AG04450 (cell line): ENCODE measurements at regions not wholly inside any gene's neighbourhood (a gene's known extent, or its start where the extent isn't known, plus 50 kb on each side); places are given as distances from the start of the nearest gene placed in this dataset.

Source experiments
- CTCF ChIA-PET: fragments of 300-600, 350-600 bp; formaldehyde crosslinking; extraction: SDS; loops from one replicate; lab custom pipeline; 2022; ENCODE audit warnings: antibody characterized with exemption, inconsistent platforms; lab: Charles Lee
- POLR2A ChIA-PET: fragments of 350-600 bp; formaldehyde crosslinking; extraction: SDS; loops from one replicate; lab custom pipeline; 2021; ENCODE audit warnings: antibody characterized with exemption, inconsistent platforms; lab: Yijun Ruan, JAX
- DNase-seq: peaks from one replicate; pipeline ENCODE4 v3.0.0-alpha.2; 2011; ENCODE audit warnings: low read depth, low spot score
- H3K27ac ChIP-seq: one replicate; pipeline ENCODE4 v1.5.1; 2012; ENCODE audit warnings: low read depth, low read length, control low read depth
- H3K27me3 ChIP-seq: one replicate; pipeline ENCODE4 v1.6.0; 2012; ENCODE audit warnings: low read length; ENCODE audit not compliant: control insufficient read depth, insufficient read depth
- H3K4me3 ChIP-seq: 2 replicates; pipeline ENCODE4 v1.5.1; 2011; ENCODE audit warnings: mild to moderate bottlenecking, low read depth, low read length, control low read depth
- H3K9me3 ChIP-seq: 2 replicates; pipeline ENCODE4 v1.5.1; 2012; ENCODE audit warnings: low read length; ENCODE audit not compliant: control insufficient read depth, insufficient read depth
- CTCF ChIP-seq: IDR thresholded peaks from 2 replicates; pipeline ENCODE4 v1.5.1; 2011; ENCODE audit warnings: low read depth, low read length, control low read depth, inconsistent platforms

- ChIA-PET CTCF (interaction anchor here (3.1 kb wide), 1 partner anchor 11 kb away, joined by 19 read pairs; no protein-coding TSS in a partner anchor), POLR2A (no interaction called here)
- no peak for TF ChIP-seq CTCF
- Histone ChIP-seq H3K27ac (no peak overlapping the region), H3K4me3 (no peak overlapping the region), H3K27me3 (no peaks in the 10 kb centered on the region), H3K9me3 (no peaks in the 10 kb centered on the region; the same call in 1 of the 2 replicates)
- DNase-seq = no peak
Observed at GRCh38 chr1:43061757-43062156, 103.1 kb upstream of the SLC2A1 start.

- Histone ChIP-seq H3K27me3 (peaks cover 5% of the 10 kb centered on the region), H3K9me3 (no peaks in the 10 kb centered on the region; the same call in 1 of the 2 replicates), H3K4me3 (no peak overlapping the region), H3K27ac (peak overlapping the region; percentile 73)
- no peak for TF ChIP-seq CTCF
- CTCF ChIA-PET = interaction anchor here (1.1 to 3.1 kb wide), 3 partner anchors 13 to 147 kb away, joined by 5 to 19 read pairs (median 8); no protein-coding TSS in a partner anchor
- peak; percentile 29 for DNase-seq
- POLR2A ChIA-PET = interaction anchor here (1.1 to 1.4 kb wide), 3 partner anchors 78 to 98 kb away, joined by 4 to 11 read pairs (median 5); no protein-coding TSS in a partner anchor
Observed at GRCh38 chr1:43059640-43060574, 101.2 kb upstream of the SLC2A1 start.

- DNase-seq = no peak
- ChIA-PET CTCF (interaction anchor here (1.1 to 1.6 kb wide), 3 partner anchors 14 to 145 kb away, joined by 3 to 8 read pairs (median 5); no protein-coding TSS in a partner anchor), POLR2A (no interaction called here)
- H3K27me3 ChIP-seq = peaks cover 5% of the 10 kb centered on the region
- H3K4me3 ChIP-seq = no peak overlapping the region
- no peak for TF ChIP-seq CTCF
- H3K27ac ChIP-seq = no peak overlapping the region
- H3K9me3 ChIP-seq = no peaks in the 10 kb centered on the region; the same call in 1 of the 2 replicates
Observed at GRCh38 chr1:43058545-43059360, 100.1 kb upstream of the SLC2A1 start.

GRCh38 chr1:43058056-43058455 lies 99.4 kb upstream of the SLC2A1 start:
- TF ChIP-seq CTCF = no peak
- Histone ChIP-seq H3K27me3 (peaks cover 5% of the 10 kb centered on the region), H3K27ac (no peak overlapping the region), H3K4me3 (no peak overlapping the region), H3K9me3 (no peaks in the 10 kb centered on the region; the same call in 1 of the 2 replicates)
- CTCF ChIA-PET = interaction anchor here (1.2 to 1.7 kb wide), 3 partner anchors 15 to 145 kb away, joined by 3 to 8 read pairs (median 5); no protein-coding TSS in a partner anchor
- POLR2A ChIA-PET = no interaction called here
- DNase-seq = no peak
